ENCODE measurements at regions not wholly inside any gene's neighbourhood (a gene's known extent, or its start where the extent isn't known, plus 50 kb on each side); places are given as distances from the start of the nearest gene placed in this dataset.

DNA sequence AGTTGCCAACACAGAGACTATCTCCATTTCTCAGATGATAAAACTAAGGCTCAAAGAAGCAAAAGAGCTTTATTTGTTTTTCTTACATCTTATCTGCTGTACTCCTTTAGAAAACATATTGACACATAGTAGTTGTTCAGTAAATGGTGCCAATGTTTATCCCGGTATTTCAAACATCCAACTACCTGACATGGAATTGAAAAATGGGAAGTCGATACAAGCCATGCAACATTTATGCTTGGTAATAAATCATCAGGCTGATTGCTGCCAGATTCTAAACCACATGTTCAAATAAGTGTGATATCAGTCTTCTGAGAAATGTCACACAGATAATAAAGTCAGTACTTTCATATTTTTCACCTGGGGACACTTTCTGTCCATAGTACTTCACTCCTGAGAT, 65.8 kb upstream of the C10orf120 start:
- DNase-seq (ENCODE audit: low read depth, low spot score), result no peak
- TF ChIP-seq, protein P1, sequence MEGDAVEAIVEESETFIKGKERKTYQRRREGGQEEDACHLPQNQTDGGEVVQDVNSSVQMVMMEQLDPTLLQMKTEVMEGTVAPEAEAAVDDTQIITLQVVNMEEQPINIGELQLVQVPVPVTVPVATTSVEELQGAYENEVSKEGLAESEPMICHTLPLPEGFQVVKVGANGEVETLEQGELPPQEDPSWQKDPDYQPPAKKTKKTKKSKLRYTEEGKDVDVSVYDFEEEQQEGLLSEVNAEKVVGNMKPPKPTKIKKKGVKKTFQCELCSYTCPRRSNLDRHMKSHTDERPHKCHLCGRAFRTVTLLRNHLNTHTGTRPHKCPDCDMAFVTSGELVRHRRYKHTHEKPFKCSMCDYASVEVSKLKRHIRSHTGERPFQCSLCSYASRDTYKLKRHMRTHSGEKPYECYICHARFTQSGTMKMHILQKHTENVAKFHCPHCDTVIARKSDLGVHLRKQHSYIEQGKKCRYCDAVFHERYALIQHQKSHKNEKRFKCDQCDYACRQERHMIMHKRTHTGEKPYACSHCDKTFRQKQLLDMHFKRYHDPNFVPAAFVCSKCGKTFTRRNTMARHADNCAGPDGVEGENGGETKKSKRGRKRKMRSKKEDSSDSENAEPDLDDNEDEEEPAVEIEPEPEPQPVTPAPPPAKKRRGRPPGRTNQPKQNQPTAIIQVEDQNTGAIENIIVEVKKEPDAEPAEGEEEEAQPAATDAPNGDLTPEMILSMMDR (IDR thresholded peaks at IDR 0.05; ENCODE audit: low read depth, low read length), result no peak
- H3K4me3 ChIP-seq (ENCODE audit: low read depth, low read length), result no peak overlapping the region
- in situ Hi-C loops (cut with HindIII; ENCODE audit: low sequenced_read_pairs), result no loop called here

DNA sequence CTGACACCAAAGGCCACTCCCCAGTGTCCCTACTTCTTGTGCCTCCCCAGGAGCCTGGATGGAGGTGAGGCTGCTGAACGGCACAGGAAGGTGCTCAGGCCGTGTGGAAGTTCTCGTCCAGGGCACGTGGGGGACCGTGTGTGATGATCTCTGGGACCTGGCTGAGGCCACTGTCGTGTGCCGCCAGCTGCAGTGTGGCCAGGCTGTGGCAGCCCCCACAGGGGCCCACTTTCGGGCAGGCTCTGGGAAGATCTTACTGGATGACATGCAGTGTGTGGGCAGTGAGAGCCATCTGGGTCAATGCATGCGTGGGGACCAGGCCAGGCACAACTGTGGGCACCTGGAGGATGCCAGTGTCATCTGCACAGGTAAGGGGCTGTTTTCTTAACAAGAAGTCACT, 57.0 kb upstream of the C10orf120 start:
- H3K4me3 ChIP-seq (ENCODE audit: low read depth, low read length), result no peak overlapping the region
- TF ChIP-seq, protein P1 (IDR thresholded peaks at IDR 0.05; ENCODE audit: low read depth, low read length), result no peak
- DNase-seq (ENCODE audit: low read depth, low spot score), result no peak
- in situ Hi-C loops (cut with HindIII; ENCODE audit: low sequenced_read_pairs), result no loop called here

- DNase-seq (ENCODE audit: low read depth, low spot score), result no peak
- H3K4me3 ChIP-seq (ENCODE audit: low read depth, low read length), result no peak overlapping the region
- TF ChIP-seq, protein P1 (IDR thresholded peaks at IDR 0.05; ENCODE audit: low read depth, low read length), result no peak
- in situ Hi-C loops (cut with HindIII; ENCODE audit: low sequenced_read_pairs), result no loop called here
Observed at GRCh38 chr10:122754491-122755235, 55.0 kb upstream of the C10orf120 start.

- TF ChIP-seq, protein P1 (IDR thresholded peaks at IDR 0.05; ENCODE audit: low read depth, low read length), result no peak
- in situ Hi-C loops (cut with HindIII; ENCODE audit: low sequenced_read_pairs), result no loop called here
- no peak for DNase-seq (ENCODE audit: low read depth, low spot score)
- no peak overlapping the region for H3K4me3 ChIP-seq (ENCODE audit: low read depth, low read length)
Observed at GRCh38 chr10:122749886-122750285, 50.2 kb upstream of the C10orf120 start.
